Subcutaneous abdominal adipose tissue (tissue), 5 donors: ENCODE measurements at regions not wholly inside any gene's neighbourhood (a gene's known extent, or its start where the extent isn't known, plus 50 kb on each side); places are given as distances from the start of the nearest gene placed in this dataset.
"Not testable (repeated sequence)": the region's sequence is repeated elsewhere in the genome, so short reads cannot be mapped to it uniquely, and the experiment has no call there.

Source experiments
- H3K27ac ChIP-seq: one replicate; pipeline ENCODE4 v1.7.0; 2013; ENCODE audit warnings: low read depth, mild to moderate bottlenecking, inconsistent platforms, low read length, moderate library complexity
- H3K27me3 ChIP-seq, 5 donors: one replicate each; pipeline ENCODE4 v1.7.0; 2013; ENCODE audit warnings: low read length in 5 of 5, inconsistent platforms in 1 of 5; ENCODE audit not compliant: control insufficient read depth in 5 of 5, insufficient read depth in 4 of 5
- H3K36me3 ChIP-seq, 5 donors: one replicate each; pipeline ENCODE4 v1.7.0; 2013; ENCODE audit warnings: low read length in 5 of 5; ENCODE audit not compliant: control insufficient read depth in 5 of 5, insufficient read depth in 5 of 5
- H3K4me1 ChIP-seq, 5 donors: one replicate each; pipeline ENCODE4 v1.7.0; 2013; ENCODE audit warnings: low read length in 5 of 5, mild to moderate bottlenecking in 3 of 5, moderate library complexity in 1 of 5; ENCODE audit not compliant: control insufficient read depth in 5 of 5, insufficient read depth in 5 of 5
- H3K4me3 ChIP-seq, 5 donors: one replicate each; pipeline ENCODE4 v1.7.0; 2013; ENCODE audit warnings: low read length in 5 of 5, low read depth in 1 of 5
- H3K9ac ChIP-seq, 5 donors: one replicate each; pipeline ENCODE4 v1.7.0; 2013; ENCODE audit warnings: low read length in 5 of 5, mild to moderate bottlenecking in 4 of 5, moderate library complexity in 3 of 5
- H3K9me3 ChIP-seq, 5 donors: one replicate each; pipeline ENCODE4 v1.7.0; 2013; ENCODE audit warnings: low read length in 5 of 5; ENCODE audit not compliant: control insufficient read depth in 5 of 5
- donor health status: healthy.
- donor health status: healthy.
- donor health status: healthy.
- donor health status: healthy.
- donor health status: healthy.

- H3K36me3 ChIP-seq = no peaks in the 10 kb centered on the region
- H3K27me3 ChIP-seq = no peaks in the 10 kb centered on the region
- H3K9ac ChIP-seq = no peak overlapping the region
- H3K27ac ChIP-seq = no peak overlapping the region
- no peaks in the 10 kb centered on the region for H3K9me3 ChIP-seq
- no peak overlapping the region for H3K4me3 ChIP-seq
- H3K4me1 ChIP-seq = no peaks in the 10 kb centered on the region
These were observed 174.5 kb upstream of the CNOT2 start for GRCh38 chr12:70068743-70069142.

- Histone ChIP-seq H3K9ac (no peak overlapping the region), H3K9me3 (no peaks in the 10 kb centered on the region), H3K4me1 (no peaks in the 10 kb centered on the region), H3K4me3 (no peak overlapping the region), H3K36me3 (no peaks in the 10 kb centered on the region), H3K27me3 (no peaks in the 10 kb centered on the region), H3K27ac (no peak overlapping the region)
These were observed 173.8 kb upstream of the CNOT2 start for GRCh38 chr12:70069221-70070105.

GRCh38 chr12:70070494-70071007 lies 172.7 kb upstream of the CNOT2 start:
- H3K4me1 ChIP-seq = no peaks in the 10 kb centered on the region
- H3K9ac ChIP-seq = no peak overlapping the region
- H3K27ac ChIP-seq = no peak overlapping the region
- no peaks in the 10 kb centered on the region for H3K27me3 ChIP-seq
- H3K4me3 ChIP-seq = no peak overlapping the region
- no peaks in the 10 kb centered on the region for H3K9me3 ChIP-seq
- H3K36me3 ChIP-seq = no peaks in the 10 kb centered on the region

GRCh38 chr12:70074510-70074909 lies 168.7 kb upstream of the CNOT2 start:
- H3K27ac ChIP-seq = no peak overlapping the region
- no peaks in the 10 kb centered on the region for H3K4me1 ChIP-seq
- no peaks in the 10 kb centered on the region for H3K9me3 ChIP-seq
- no peak overlapping the region for H3K4me3 ChIP-seq
- H3K36me3 ChIP-seq = no peaks in the 10 kb centered on the region
- H3K27me3 ChIP-seq = no peaks in the 10 kb centered on the region
- H3K9ac ChIP-seq = no peak overlapping the region

GRCh38 chr12:70077441-70077840 lies 165.8 kb upstream of the CNOT2 start:
- no peak overlapping the region for H3K27ac ChIP-seq
- no peaks in the 10 kb centered on the region for H3K36me3 ChIP-seq
- H3K9ac ChIP-seq = no peak overlapping the region
- no peaks in the 10 kb centered on the region for H3K27me3 ChIP-seq
- H3K9me3 ChIP-seq = no peaks in the 10 kb centered on the region
- no peak overlapping the region for H3K4me3 ChIP-seq
- H3K4me1 ChIP-seq = no peaks in the 10 kb centered on the region

GRCh38 chr12:70078161-70078560 lies 165.1 kb upstream of the CNOT2 start:
- Histone ChIP-seq H3K27me3 (no peaks in the 10 kb centered on the region), H3K27ac (no peak overlapping the region), H3K9me3 (no peaks in the 10 kb centered on the region), H3K4me3 (no peak overlapping the region), H3K36me3 (no peaks in the 10 kb centered on the region), H3K9ac (no peak overlapping the region), H3K4me1 (no peaks in the 10 kb centered on the region)

- Histone ChIP-seq H3K9me3 (no peaks in the 10 kb centered on the region), H3K4me1 (no peaks in the 10 kb centered on the region), H3K36me3 (no peaks in the 10 kb centered on the region), H3K9ac (no peak overlapping the region), H3K4me3 (no peak overlapping the region), H3K27ac (no peak overlapping the region), H3K27me3 (no peaks in the 10 kb centered on the region)
These were observed 162.7 kb upstream of the CNOT2 start for GRCh38 chr12:70080566-70080965.

- Histone ChIP-seq H3K36me3 (no peaks in the 10 kb centered on the region), H3K9ac (no peak overlapping the region), H3K4me1 (no peaks in the 10 kb centered on the region), H3K4me3 (no peak overlapping the region), H3K27ac (no peak overlapping the region), H3K9me3 (no peaks in the 10 kb centered on the region), H3K27me3 (no peaks in the 10 kb centered on the region)
These were observed 160.1 kb upstream of the CNOT2 start for GRCh38 chr12:70082997-70083676.

GRCh38 chr12:70083677-70084020 lies 159.6 kb upstream of the CNOT2 start:
- Histone ChIP-seq H3K9me3 (no peaks in the 10 kb centered on the region), H3K4me3 (no peak overlapping the region), H3K27me3 (no peaks in the 10 kb centered on the region), H3K9ac (no peak overlapping the region), H3K27ac (no peak overlapping the region), H3K36me3 (no peaks in the 10 kb centered on the region), H3K4me1 (no peaks in the 10 kb centered on the region)

GRCh38 chr12:70086372-70086771 lies 156.9 kb upstream of the CNOT2 start:
- H3K9ac ChIP-seq, H3K9me3 ChIP-seq, H3K4me1 ChIP-seq, H3K4me3 ChIP-seq, H3K27ac ChIP-seq, H3K36me3 ChIP-seq, H3K27me3 ChIP-seq: not testable (repeated sequence)
